Activated CD4-positive, alpha-beta T cell treated with anti-CD3 and anti-CD28 coated beads for 36 hours (primary cell): ENCODE measurements at regions not wholly inside any gene's neighbourhood (a gene's known extent, or its start where the extent isn't known, plus 50 kb on each side); places are given as distances from the start of the nearest gene placed in this dataset.

Source experiments
- ATAC-seq: fragments of 200-7000 bp; cut with Tn5 transposase; one replicate; pipeline ENCODE4 v1.10.0; 2021; ENCODE audit warnings: mild to moderate bottlenecking, moderate library complexity
- CTCF ChIA-PET: fragments of 350-600 bp; sonication (Branson Sonifier 250); formaldehyde crosslinking; loops from one replicate; lab custom pipeline; 2021; ENCODE audit warnings: antibody characterized with exemption; lab: Charles Lee
- POLR2A ChIA-PET: fragments of 350-600 bp; sonication (Branson Sonifier 250); formaldehyde crosslinking; loops from one replicate; lab custom pipeline; 2021; ENCODE audit warnings: antibody characterized with exemption, inconsistent platforms; lab: Charles Lee
- DNase-seq: peaks from one replicate; pipeline ENCODE4 v3.0.0-alpha.2; 2020
- H3K27ac Mint-ChIP-seq: one replicate; pipeline ENCODE4 v1.8.0; 2021; ENCODE audit warnings: mixed read lengths
- H3K27me3 Mint-ChIP-seq: one replicate; pipeline ENCODE4 v1.8.0; 2021; ENCODE audit warnings: mixed read lengths
- H3K36me3 Mint-ChIP-seq: one replicate; pipeline ENCODE4 v1.8.0; 2021; ENCODE audit warnings: low read depth, mixed read lengths
- H3K4me1 Mint-ChIP-seq: one replicate; pipeline ENCODE4 v1.8.0; 2021; ENCODE audit warnings: mixed read lengths
- H3K4me3 Mint-ChIP-seq: one replicate; pipeline ENCODE4 v1.8.0; 2021; ENCODE audit warnings: mild to moderate bottlenecking, moderate library complexity, mixed read lengths
- H3K9me3 Mint-ChIP-seq: one replicate; pipeline ENCODE4 v1.8.0; 2021; ENCODE audit warnings: low read depth, mixed read lengths
- intact Hi-C, 2 experiments: fragments of 100-400 bp; cut with DNase I in 1 of 2; cut with micrococcal nuclease in 1 of 2; formaldehyde crosslinking; loops; one replicate each; pipeline versions ENCODE4 v1.14.2 to v1.15.1; 2022 to 2024; cut with DNase I, micrococcal nuclease

DNA sequence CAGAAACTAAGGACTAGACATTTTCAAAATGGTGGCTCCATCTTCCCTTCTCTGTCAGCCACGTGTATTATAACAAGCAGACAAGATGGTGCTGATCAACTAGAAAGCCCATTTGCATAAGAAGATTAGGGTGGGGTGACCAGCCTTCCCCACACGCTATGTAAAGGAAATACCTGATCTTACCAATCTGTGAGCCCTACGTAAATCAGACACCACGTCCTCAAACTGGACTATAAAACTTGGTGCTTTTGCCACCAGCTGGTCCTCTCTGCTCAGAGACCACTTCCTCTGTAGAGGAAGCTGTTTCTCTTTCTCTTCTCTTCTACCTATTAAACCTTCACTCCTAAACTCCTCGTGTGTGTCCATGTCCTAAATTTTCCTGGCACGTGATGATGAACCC lies 101.1 kb upstream of the PLEKHG7 start:
- no peak overlapping the region for H3K4me3 Mint-ChIP-seq
- ATAC-seq, result no peak
- ChIA-PET CTCF (interaction anchor here (1.1 kb wide), 1 partner anchor 7 kb away, joined by 3 read pairs; no protein-coding TSS in a partner anchor), POLR2A (no interaction called here)
- peaks cover 31% of the 10 kb centered on the region for H3K36me3 Mint-ChIP-seq
- H3K27ac Mint-ChIP-seq, result peak overlapping the region; percentile 76
- intact Hi-C loops, result loop anchor here in 1 of 2 experiments (10.0 kb wide), 1 partner anchor 813 kb away; no protein-coding TSS in a partner anchor
- peaks cover 35% of the 10 kb centered on the region for H3K9me3 Mint-ChIP-seq
- peaks cover 55% of the 10 kb centered on the region for H3K4me1 Mint-ChIP-seq
- H3K27me3 Mint-ChIP-seq, result no peaks in the 10 kb centered on the region
- DNase-seq, result no peak

DNA sequence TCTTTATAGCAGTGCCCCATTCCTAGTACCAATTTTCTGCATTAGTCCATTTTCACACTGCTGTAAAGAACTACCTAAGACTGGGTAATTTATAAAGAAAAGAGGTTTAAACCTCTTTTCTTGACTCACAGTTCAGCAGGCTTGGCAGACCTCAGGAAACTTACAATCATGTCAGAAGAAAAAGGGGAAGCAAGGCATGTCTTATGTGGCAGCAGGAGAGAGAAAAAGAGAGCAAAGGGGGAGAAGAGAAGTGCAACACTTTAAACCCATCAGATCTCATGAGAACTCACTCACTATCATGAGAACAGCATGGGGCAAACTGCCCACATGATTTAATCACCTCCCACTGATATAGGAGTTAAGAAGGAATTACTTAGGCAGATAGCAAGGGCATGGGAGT lies 101.6 kb upstream of the PLEKHG7 start:
- ATAC-seq (no peak), DNase-seq (no peak)
- ChIA-PET POLR2A (no interaction called here), CTCF (no interaction called here)
- Mint-ChIP-seq H3K27ac (peak overlapping the region; percentile 45), H3K9me3 (peaks cover 35% of the 10 kb centered on the region), H3K4me1 (peaks cover 60% of the 10 kb centered on the region), H3K27me3 (no peaks in the 10 kb centered on the region), H3K36me3 (peaks cover 33% of the 10 kb centered on the region), H3K4me3 (no peak overlapping the region)
- intact Hi-C loops, result loop anchor here in 1 of 2 experiments (10.0 kb wide), 1 partner anchor 814 kb away; no protein-coding TSS in a partner anchor

DNA sequence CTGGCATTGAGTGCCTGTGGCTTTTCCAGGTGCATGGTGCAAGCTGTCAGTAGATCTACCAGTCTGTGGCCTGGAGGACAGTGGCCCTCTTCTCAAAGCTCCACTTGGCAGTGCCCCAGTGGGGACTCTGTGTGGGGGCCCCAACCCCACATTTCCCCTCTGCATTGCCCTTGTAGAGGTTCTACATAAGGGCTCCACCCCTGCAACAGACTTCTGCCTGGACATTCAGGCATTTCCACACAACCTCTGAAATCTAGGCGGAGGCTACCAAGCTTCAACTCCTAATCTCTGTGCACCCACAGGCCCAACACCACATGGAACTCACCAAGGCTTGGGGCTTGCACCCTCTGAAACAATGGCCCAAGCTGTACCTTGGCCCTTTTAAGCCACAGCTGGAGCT lies 102.7 kb upstream of the PLEKHG7 start:
- no peak for DNase-seq
- Mint-ChIP-seq H3K36me3 (peaks cover 38% of the 10 kb centered on the region), H3K4me3 (no peak overlapping the region), H3K27ac (peak overlapping the region; percentile 51), H3K27me3 (no peaks in the 10 kb centered on the region), H3K4me1 (peaks cover 67% of the 10 kb centered on the region), H3K9me3 (peaks cover 40% of the 10 kb centered on the region)
- intact Hi-C loops, result loop anchor here in 1 of 2 experiments (10.0 kb wide), 1 partner anchor 815 kb away; no protein-coding TSS in a partner anchor
- ChIA-PET POLR2A (no interaction called here), CTCF (no interaction called here)
- ATAC-seq, result no peak

DNA sequence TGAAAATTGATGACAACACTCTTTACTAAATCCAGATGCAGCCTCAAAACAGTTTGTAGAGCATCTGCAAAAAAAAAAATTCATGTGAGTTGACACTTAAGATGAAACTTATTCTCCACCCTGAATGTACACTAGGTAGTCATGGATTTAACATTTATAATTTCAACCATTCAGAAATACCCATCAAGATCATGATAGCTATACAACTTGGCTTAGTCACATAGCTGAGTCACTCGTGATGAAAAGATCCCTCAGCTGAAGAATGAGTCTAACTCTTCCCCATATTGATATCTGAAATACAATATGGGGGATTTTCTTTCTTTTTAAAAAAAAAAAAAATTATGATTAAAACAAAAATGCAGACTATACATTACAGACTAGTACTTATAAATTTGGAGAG lies 104.8 kb upstream of the PLEKHG7 start:
- no peaks in the 10 kb centered on the region for H3K27me3 Mint-ChIP-seq
- intact Hi-C loops, result loop anchor here (2.0 to 10.0 kb wide), 4 partner anchors 329 to 723 kb away; partner anchors contain the start of gene EEA1 (in 1 of the 2)
- ChIA-PET POLR2A (interaction anchor here (0.7 kb wide), 6 partner anchors 15 to 1653 kb away, joined by 3 to 5 read pairs (median 4); no protein-coding TSS in a partner anchor), CTCF (interaction anchor here (0.6 to 1.4 kb wide), 6 partner anchors 10 to 787 kb away, joined by 3 to 6 read pairs (median 4); no protein-coding TSS in a partner anchor)
- peak; percentile 38 for DNase-seq
- H3K36me3 Mint-ChIP-seq, result peaks cover 39% of the 10 kb centered on the region
- peak overlapping the region; percentile 84 for H3K27ac Mint-ChIP-seq
- peaks cover 75% of the 10 kb centered on the region for H3K4me1 Mint-ChIP-seq
- peaks cover 39% of the 10 kb centered on the region for H3K9me3 Mint-ChIP-seq
- no peak overlapping the region for H3K4me3 Mint-ChIP-seq
- peak; percentile 55 for ATAC-seq

DNA sequence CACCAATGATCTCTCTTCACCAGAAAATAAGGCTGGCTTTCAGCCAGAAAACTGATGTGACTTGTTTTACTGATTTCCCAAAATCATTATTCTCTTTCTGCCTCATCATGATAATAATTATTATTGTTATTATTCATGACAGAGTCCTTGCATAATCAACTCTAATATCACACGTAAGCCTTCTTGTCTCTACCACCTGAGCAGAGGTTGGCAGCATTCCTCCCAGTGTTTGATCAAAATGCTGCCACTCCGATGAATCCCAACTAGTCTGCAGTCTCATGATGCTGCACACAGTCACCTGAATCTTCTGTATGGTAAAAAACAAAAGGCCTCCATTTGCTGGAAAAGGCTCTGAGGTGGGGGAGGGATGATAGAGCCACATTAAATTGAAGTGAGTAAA lies 105.7 kb upstream of the PLEKHG7 start:
- ATAC-seq (no peak), DNase-seq (no peak)
- Mint-ChIP-seq H3K4me1 (peaks cover 73% of the 10 kb centered on the region), H3K4me3 (no peak overlapping the region), H3K27ac (peak overlapping the region; percentile 84), H3K27me3 (no peaks in the 10 kb centered on the region), H3K36me3 (peaks cover 41% of the 10 kb centered on the region), H3K9me3 (peaks cover 34% of the 10 kb centered on the region)
- intact Hi-C loops, result loop anchor here (5.0 to 10.0 kb wide), 3 partner anchors 330 to 722 kb away; partner anchors contain the start of gene EEA1 (in 1 of the 2)
- POLR2A ChIA-PET, result no interaction called here
- CTCF ChIA-PET, result interaction anchor here (0.6 to 1.4 kb wide), 4 partner anchors 11 to 52 kb away, joined by 3 to 6 read pairs (median 4); no protein-coding TSS in a partner anchor

DNA sequence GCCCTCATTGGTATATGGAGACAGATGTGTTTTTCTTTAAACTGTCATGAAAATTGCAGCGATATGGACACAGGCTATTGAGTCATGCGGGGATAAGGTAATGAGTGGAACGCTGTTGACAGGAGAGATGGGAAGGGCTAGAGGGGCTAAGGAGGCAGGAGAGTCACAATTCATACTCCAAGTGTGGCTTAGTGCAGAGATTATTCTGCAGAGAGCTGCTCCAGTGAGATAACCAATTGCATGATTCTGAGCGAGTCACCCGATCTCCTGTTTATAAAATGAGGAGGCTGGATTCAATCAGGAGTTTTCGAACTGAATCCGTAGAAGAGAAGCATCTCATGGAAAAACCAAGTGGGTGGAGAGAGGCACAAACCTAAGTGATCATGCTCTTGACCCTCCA lies 106.4 kb upstream of the PLEKHG7 start:
- Mint-ChIP-seq H3K27me3 (no peaks in the 10 kb centered on the region), H3K27ac (peak overlapping the region; percentile 68), H3K4me1 (peaks cover 76% of the 10 kb centered on the region), H3K4me3 (no peak overlapping the region), H3K36me3 (peaks cover 37% of the 10 kb centered on the region), H3K9me3 (peaks cover 31% of the 10 kb centered on the region)
- ChIA-PET POLR2A (no interaction called here), CTCF (no interaction called here)
- intact Hi-C loops, result loop anchor here (5.0 to 10.0 kb wide), 3 partner anchors 331 to 722 kb away; partner anchors contain the start of gene EEA1 (in 1 of the 2)
- DNase-seq (no peak), ATAC-seq (no peak)

DNA sequence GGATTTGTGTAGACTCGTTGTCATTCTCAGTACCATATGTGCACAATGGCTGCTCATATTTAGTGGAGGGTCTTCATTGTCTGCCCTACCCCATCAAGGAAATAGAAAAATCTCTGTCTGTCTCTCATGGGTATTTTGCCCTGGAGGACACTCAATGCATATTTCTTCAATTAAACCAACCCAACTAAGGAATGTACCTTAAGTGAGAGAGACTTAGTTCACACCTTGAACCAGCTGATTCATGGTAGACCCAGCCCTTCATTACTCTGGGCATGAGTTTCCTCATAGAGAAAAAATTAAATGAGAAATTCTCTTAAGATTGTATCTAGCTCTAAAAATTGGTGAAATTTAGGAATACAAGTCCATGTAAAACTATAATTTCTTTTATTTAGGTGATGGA lies 107.1 kb upstream of the PLEKHG7 start:
- ChIA-PET POLR2A (no interaction called here), CTCF (no interaction called here)
- peaks cover 78% of the 10 kb centered on the region for H3K4me1 Mint-ChIP-seq
- no peak overlapping the region for H3K4me3 Mint-ChIP-seq
- intact Hi-C loops, result loop anchor here (2.0 to 10.0 kb wide), 4 partner anchors 332 to 721 kb away; partner anchors contain the start of genes BTG1 (in 1 of the 2) and EEA1 (in 1 of the 2)
- H3K27ac Mint-ChIP-seq, result peak overlapping the region; percentile 81
- no peaks in the 10 kb centered on the region for H3K27me3 Mint-ChIP-seq
- ATAC-seq, result no peak
- H3K36me3 Mint-ChIP-seq, result peaks cover 30% of the 10 kb centered on the region
- DNase-seq, result no peak
- H3K9me3 Mint-ChIP-seq, result peaks cover 24% of the 10 kb centered on the region

DNA sequence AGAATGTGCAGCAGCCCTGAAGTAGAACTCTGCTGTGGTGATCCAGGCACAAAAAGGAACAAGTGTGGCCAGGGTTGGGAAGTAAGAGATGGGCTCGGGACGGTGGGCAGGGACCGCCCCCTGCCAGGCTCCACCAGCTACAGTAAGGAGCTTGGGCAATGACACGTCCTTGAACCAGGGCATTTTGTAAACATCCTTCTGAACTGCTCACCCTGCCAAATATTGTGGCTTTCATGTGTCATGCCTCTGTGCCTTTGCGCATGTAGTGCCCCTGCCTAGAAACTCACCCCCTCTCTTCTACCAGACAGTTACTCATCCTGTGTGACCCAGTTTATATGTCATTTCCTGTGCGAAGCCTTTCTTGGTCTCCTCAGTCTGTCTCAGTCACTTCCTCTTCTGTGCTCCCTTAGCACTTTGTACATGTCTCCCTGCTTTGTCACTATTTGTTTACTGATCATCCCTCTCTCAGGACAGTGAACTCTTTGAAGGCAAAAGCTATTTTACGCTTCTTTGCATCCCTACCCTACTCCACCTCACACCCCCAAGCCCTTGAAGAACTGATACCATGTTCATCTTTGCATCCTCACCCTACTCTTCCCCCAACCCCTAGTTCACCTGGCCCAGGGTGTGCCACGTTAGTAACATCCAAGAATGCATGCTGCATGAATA lies 108.9 kb upstream of the PLEKHG7 start:
- intact Hi-C loops, result loop anchor here (1.0 to 10.0 kb wide), 8 partner anchors 10 to 719 kb away; partner anchors contain the start of gene BTG1 (in 1 of the 2)
- POLR2A ChIA-PET, result interaction anchor here (0.5 to 0.7 kb wide), 2 partner anchors 448 to 452 kb away, joined by 3 to 4 read pairs; partner anchors contain the start of gene BTG1

DNA sequence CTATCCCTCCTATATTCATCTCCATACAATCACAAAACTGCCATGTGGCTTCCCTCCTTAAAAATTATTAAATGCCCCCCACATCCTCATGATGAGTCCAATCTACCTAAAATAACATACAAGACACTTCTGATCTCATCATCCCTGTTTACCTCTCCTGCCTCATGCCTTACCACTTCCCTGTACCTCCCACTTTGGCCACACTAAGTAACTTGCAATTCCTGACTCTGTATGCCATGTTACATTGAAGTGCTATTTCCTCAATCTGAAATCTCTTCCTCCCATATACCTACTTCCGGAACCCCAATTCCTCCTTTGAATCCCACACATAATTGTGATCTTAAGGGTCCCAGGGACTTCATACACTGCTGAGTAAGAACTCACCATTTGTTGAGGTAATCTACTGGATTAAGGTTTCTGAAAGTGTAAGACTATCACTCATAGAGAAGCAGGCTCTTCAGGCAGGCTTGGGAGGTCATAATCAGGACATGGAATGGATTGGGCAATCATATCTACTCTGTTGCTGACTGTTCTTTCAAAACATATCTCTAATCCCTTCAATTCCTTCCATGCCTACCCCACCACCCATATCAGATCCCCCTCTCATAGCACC lies 117.6 kb upstream of the PLEKHG7 start:
- H3K27ac Mint-ChIP-seq, result no peak overlapping the region
- H3K4me1 Mint-ChIP-seq, result peaks cover 7% of the 10 kb centered on the region
- CTCF ChIA-PET, result no interaction called here
- POLR2A ChIA-PET, result no interaction called here
- peaks cover 11% of the 10 kb centered on the region for H3K9me3 Mint-ChIP-seq
- no peak overlapping the region for H3K4me3 Mint-ChIP-seq
- ATAC-seq (no peak), DNase-seq (no peak)
- H3K27me3 Mint-ChIP-seq, result no peaks in the 10 kb centered on the region
- H3K36me3 Mint-ChIP-seq, result peaks cover 4% of the 10 kb centered on the region
- intact Hi-C loops, result no loop called here

More for the DNA sequence above, 108.9 kb upstream of the PLEKHG7 start:
- H3K27ac Mint-ChIP-seq, result peak overlapping the region; percentile 92
- ATAC-seq (peak; percentile 95), DNase-seq (peak; percentile 83)
- CTCF ChIA-PET, result interaction anchor here (0.5 to 1.2 kb wide), 4 partner anchors 9 to 1212 kb away, joined by 3 to 6 read pairs (median 4); no protein-coding TSS in a partner anchor
- peaks cover 16% of the 10 kb centered on the region for H3K36me3 Mint-ChIP-seq
- H3K4me1 Mint-ChIP-seq, result peaks cover 84% of the 10 kb centered on the region
- H3K27me3 Mint-ChIP-seq, result no peaks in the 10 kb centered on the region
- H3K4me3 Mint-ChIP-seq, result peak overlapping the region; percentile 5
- peaks cover 10% of the 10 kb centered on the region for H3K9me3 Mint-ChIP-seq

DNA sequence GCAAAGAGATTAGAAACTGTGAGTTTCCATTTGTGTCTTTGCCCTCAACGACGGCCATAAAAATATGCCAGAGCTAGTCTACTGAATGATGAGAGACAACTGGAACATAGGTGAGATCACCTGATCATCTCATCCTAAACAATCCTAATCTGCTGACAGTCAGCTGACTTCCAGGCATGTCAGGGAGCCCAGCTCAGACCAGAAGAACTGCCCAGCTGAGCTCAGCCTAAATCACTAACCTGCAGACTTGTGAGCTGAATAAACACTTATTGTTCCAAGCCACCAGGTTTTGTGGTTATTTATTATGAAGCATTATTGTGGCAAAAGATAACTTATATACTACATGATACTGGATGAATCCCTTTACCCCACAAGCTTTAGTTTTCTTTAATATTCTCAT lies 118.9 kb upstream of the PLEKHG7 start:
- DNase-seq (no peak), ATAC-seq (no peak)
- peaks cover 11% of the 10 kb centered on the region for H3K9me3 Mint-ChIP-seq
- H3K27ac Mint-ChIP-seq, result no peak overlapping the region
- H3K4me1 Mint-ChIP-seq, result no peaks in the 10 kb centered on the region
- H3K27me3 Mint-ChIP-seq, result no peaks in the 10 kb centered on the region
- ChIA-PET CTCF (interaction anchor here (0.6 to 0.7 kb wide), 3 partner anchors 9 to 424 kb away, joined by 3 read pairs; no protein-coding TSS in a partner anchor), POLR2A (no interaction called here)
- H3K36me3 Mint-ChIP-seq, result peaks cover 4% of the 10 kb centered on the region
- no peak overlapping the region for H3K4me3 Mint-ChIP-seq
- intact Hi-C loops, result no loop called here

DNA sequence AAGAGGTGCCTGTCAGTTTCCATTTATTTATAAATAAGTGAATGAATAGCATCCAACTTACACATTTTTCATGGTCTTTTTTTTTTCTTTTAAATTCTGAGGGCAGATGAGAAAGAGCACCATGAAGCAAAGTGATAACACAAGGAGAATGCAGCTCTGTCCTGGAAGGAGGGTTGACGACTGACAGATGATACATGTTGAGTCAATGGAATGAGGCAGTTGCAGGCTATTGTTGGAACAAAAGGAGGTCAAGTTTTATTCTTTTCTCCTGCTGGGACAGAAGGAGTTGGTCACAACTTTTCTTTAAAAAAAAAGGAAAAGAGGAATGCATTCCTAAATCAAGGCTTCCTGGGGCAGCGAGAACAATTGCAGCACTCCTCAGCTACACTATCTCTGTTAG lies 119.9 kb upstream of the PLEKHG7 start:
- Mint-ChIP-seq H3K4me3 (no peak overlapping the region), H3K4me1 (no peaks in the 10 kb centered on the region), H3K9me3 (peaks cover 11% of the 10 kb centered on the region), H3K36me3 (peaks cover 4% of the 10 kb centered on the region), H3K27ac (no peak overlapping the region), H3K27me3 (no peaks in the 10 kb centered on the region)
- DNase-seq (no peak), ATAC-seq (no peak)
- POLR2A ChIA-PET, result no interaction called here
- CTCF ChIA-PET, result interaction anchor here (0.5 to 0.9 kb wide), 4 partner anchors 9 to 94 kb away, joined by 3 read pairs; no protein-coding TSS in a partner anchor
- intact Hi-C loops, result no loop called here
